ENCODE measurements at regions not wholly inside any gene's neighbourhood (a gene's known extent, or its start where the extent isn't known, plus 50 kb on each side); places are given as distances from the start of the nearest gene placed in this dataset.

DNA sequence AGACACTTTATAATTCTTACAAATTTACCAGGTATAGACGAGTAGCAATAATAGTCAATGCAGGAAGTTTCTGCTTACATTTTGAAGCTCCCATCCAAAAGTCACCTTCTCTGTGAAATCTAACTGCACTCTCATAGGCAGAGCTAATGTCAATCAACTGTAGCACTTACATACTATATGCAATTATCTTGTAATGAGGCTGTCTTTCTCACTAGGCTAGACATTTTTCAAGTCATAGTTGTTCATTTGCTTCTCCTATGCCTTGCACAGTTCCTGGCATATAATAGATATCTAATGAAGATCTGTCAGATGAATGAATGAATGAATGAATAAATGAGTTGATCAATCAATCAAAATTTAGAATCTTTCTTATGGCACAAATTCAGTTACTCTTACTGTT lies 273.0 kb upstream of the DAB1 start:
- peaks cover 10% of the 10 kb centered on the region for H3K27me3 Mint-ChIP-seq
- ATAC-seq (replicated peaks; ENCODE audit: extremely low read depth, poor library complexity, severe bottlenecking), result no peak
- H3K36me3 Mint-ChIP-seq (ENCODE audit: insufficient read depth), result peaks cover 2% of the 10 kb centered on the region
- peaks cover 15% of the 10 kb centered on the region for H3K9me3 Mint-ChIP-seq
- no peak overlapping the region for H3K4me3 Mint-ChIP-seq
- no peak overlapping the region for H3K27ac Mint-ChIP-seq (ENCODE audit: low read depth)
- no peaks in the 10 kb centered on the region for H3K4me1 Mint-ChIP-seq
- DNase-seq (ENCODE audit: low spot score in 2 of 2), result no peak

DNA sequence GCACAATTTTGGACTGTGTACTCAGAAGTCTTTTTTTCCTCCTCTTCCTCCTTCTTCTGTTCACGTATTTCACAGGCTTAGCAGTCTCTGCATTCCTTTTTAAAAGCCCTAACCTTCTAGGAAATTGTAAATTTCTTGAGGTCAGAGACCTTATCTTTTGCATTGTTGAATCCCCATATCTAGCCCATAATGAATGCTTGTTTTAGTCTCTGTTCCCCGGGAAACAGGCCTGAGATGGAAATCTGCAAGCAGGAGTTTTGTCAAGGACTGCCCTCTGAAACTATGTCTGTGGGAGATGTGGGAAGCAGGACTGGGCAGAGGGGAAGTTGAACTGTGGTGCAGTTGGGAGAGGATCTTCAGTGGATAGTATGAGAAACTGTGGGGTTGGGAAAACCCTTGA lies 272.2 kb upstream of the DAB1 start:
- Mint-ChIP-seq H3K27ac (ENCODE audit: low read depth) (no peak overlapping the region), H3K4me3 (no peak overlapping the region), H3K4me1 (no peaks in the 10 kb centered on the region), H3K27me3 (peaks cover 10% of the 10 kb centered on the region), H3K9me3 (peaks cover 15% of the 10 kb centered on the region), H3K36me3 (ENCODE audit: insufficient read depth) (peaks cover 2% of the 10 kb centered on the region)
- DNase-seq (ENCODE audit: low spot score in 2 of 2) (no peak), ATAC-seq (replicated peaks; ENCODE audit: extremely low read depth, poor library complexity, severe bottlenecking) (no peak)

- H3K4me1 Mint-ChIP-seq, result no peaks in the 10 kb centered on the region
- DNase-seq (ENCODE audit: low spot score in 2 of 2) (no peak), ATAC-seq (replicated peaks; ENCODE audit: extremely low read depth, poor library complexity, severe bottlenecking) (no peak)
- H3K27me3 Mint-ChIP-seq, result peaks cover 6% of the 10 kb centered on the region
- H3K9me3 Mint-ChIP-seq, result peaks cover 23% of the 10 kb centered on the region
- H3K36me3 Mint-ChIP-seq (ENCODE audit: insufficient read depth), result no peaks in the 10 kb centered on the region
- H3K27ac Mint-ChIP-seq (ENCODE audit: low read depth), result no peak overlapping the region
- no peak overlapping the region for H3K4me3 Mint-ChIP-seq
Measured at GRCh38 chr1:57686306-57686705, 262.4 kb upstream of the DAB1 start.

- Mint-ChIP-seq H3K4me3 (no peak overlapping the region), H3K36me3 (ENCODE audit: insufficient read depth) (no peaks in the 10 kb centered on the region), H3K4me1 (no peaks in the 10 kb centered on the region), H3K27me3 (peaks cover 6% of the 10 kb centered on the region), H3K27ac (ENCODE audit: low read depth) (no peak overlapping the region), H3K9me3 (peaks cover 14% of the 10 kb centered on the region)
- no peak for ATAC-seq (replicated peaks; ENCODE audit: extremely low read depth, poor library complexity, severe bottlenecking)
- DNase-seq (ENCODE audit: low spot score in 2 of 2), result no peak
Measured at GRCh38 chr1:57683037-57683942, 259.4 kb upstream of the DAB1 start.

- Mint-ChIP-seq H3K4me1 (no peaks in the 10 kb centered on the region), H3K9me3 (no peaks in the 10 kb centered on the region), H3K36me3 (ENCODE audit: insufficient read depth) (no peaks in the 10 kb centered on the region), H3K27me3 (peaks cover 8% of the 10 kb centered on the region), H3K4me3 (no peak overlapping the region), H3K27ac (ENCODE audit: low read depth) (no peak overlapping the region)
- no peak for DNase-seq (ENCODE audit: low spot score in 2 of 2)
- ATAC-seq (replicated peaks; ENCODE audit: extremely low read depth, poor library complexity, severe bottlenecking), result no peak
Measured at GRCh38 chr1:57678138-57678537, 254.3 kb upstream of the DAB1 start.

DNA sequence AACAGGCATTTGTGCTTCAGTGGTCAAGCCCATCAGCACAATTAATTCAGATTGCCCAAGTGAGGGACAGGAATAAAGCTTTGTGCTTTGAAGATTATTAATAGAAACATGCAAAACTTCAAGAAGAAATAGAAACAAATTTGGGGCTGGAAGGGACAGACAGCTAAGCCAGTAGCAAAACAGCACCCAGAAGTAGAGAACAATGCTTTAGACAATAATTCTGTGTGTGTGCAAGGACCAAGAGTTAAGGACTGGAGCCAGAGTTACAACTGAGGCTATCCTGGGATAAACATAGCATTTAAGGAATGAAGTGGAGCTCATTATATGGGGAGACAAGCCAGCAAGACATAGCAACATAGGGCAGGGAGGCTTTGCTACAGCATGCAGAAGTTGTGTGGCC lies 251.9 kb upstream of the DAB1 start:
- ATAC-seq (replicated peaks; ENCODE audit: extremely low read depth, poor library complexity, severe bottlenecking) (no peak), DNase-seq (ENCODE audit: low spot score in 2 of 2) (no peak)
- Mint-ChIP-seq H3K27ac (ENCODE audit: low read depth) (no peak overlapping the region), H3K36me3 (ENCODE audit: insufficient read depth) (no peaks in the 10 kb centered on the region), H3K9me3 (no peaks in the 10 kb centered on the region), H3K27me3 (peaks cover 8% of the 10 kb centered on the region), H3K4me3 (no peak overlapping the region), H3K4me1 (no peaks in the 10 kb centered on the region)

DNA sequence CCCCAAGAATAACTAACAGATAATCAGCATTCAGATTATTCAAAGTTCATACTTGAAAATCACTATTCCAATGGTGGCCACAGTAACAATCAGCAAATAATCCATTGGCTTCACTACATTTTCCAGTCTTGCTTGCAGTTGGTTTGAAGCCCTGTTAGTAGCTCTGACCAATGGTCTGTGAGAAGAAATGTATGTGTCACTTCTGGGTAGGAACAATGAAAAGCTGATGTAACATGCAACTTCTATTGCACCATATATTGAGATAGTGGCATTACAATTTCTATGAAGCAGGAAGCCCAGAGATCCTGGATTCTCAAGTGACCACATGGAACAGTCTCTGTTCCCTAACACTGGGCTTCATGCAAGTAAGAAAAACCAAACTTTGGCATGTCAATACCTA lies 250.9 kb upstream of the DAB1 start:
- DNase-seq (ENCODE audit: low spot score in 2 of 2) (no peak), ATAC-seq (replicated peaks; ENCODE audit: extremely low read depth, poor library complexity, severe bottlenecking) (no peak)
- Mint-ChIP-seq H3K27me3 (peaks cover 8% of the 10 kb centered on the region), H3K9me3 (no peaks in the 10 kb centered on the region), H3K4me3 (no peak overlapping the region), H3K27ac (ENCODE audit: low read depth) (no peak overlapping the region), H3K4me1 (no peaks in the 10 kb centered on the region), H3K36me3 (ENCODE audit: insufficient read depth) (no peaks in the 10 kb centered on the region)

GRCh38 chr1:57672346-57673140 lies 248.7 kb upstream of the DAB1 start:
- H3K4me1 Mint-ChIP-seq, result no peaks in the 10 kb centered on the region
- ATAC-seq (replicated peaks; ENCODE audit: extremely low read depth, poor library complexity, severe bottlenecking), result no peak
- no peaks in the 10 kb centered on the region for H3K9me3 Mint-ChIP-seq
- no peak for DNase-seq (ENCODE audit: low spot score in 2 of 2)
- peaks cover 2% of the 10 kb centered on the region for H3K36me3 Mint-ChIP-seq (ENCODE audit: insufficient read depth)
- H3K27me3 Mint-ChIP-seq, result peaks cover 8% of the 10 kb centered on the region
- H3K4me3 Mint-ChIP-seq, result no peak overlapping the region
- H3K27ac Mint-ChIP-seq (ENCODE audit: low read depth), result no peak overlapping the region

DNA sequence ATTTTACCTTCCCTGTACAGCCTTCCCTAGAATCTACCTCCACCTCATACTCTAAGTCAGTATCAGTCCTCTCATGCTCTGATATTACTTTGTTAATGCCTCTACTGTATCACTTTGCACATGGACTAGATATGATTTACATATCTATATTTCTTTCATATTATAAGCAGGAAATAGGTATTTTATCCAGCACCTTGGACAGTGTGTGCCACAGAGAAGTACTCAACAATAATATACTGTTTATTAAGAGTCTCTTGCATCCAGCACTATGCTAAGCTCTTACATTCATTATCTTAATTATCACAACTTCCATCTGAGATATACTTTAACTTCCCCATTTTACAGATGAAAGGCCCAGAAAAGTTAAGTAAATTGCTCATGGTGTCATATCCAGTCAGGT lies 247.9 kb upstream of the DAB1 start:
- Mint-ChIP-seq H3K4me3 (no peak overlapping the region), H3K9me3 (no peaks in the 10 kb centered on the region), H3K36me3 (ENCODE audit: insufficient read depth) (peaks cover 2% of the 10 kb centered on the region), H3K27me3 (peaks cover 3% of the 10 kb centered on the region), H3K4me1 (no peaks in the 10 kb centered on the region), H3K27ac (ENCODE audit: low read depth) (no peak overlapping the region)
- ATAC-seq (replicated peaks; ENCODE audit: extremely low read depth, poor library complexity, severe bottlenecking) (no peak), DNase-seq (ENCODE audit: low spot score in 2 of 2) (no peak)

- no peak overlapping the region for H3K4me3 Mint-ChIP-seq
- no peaks in the 10 kb centered on the region for H3K36me3 Mint-ChIP-seq (ENCODE audit: insufficient read depth)
- H3K27me3 Mint-ChIP-seq, result no peaks in the 10 kb centered on the region
- H3K27ac Mint-ChIP-seq (ENCODE audit: low read depth), result no peak overlapping the region
- no peak for DNase-seq (ENCODE audit: low spot score in 2 of 2)
- ATAC-seq (replicated peaks; ENCODE audit: extremely low read depth, poor library complexity, severe bottlenecking), result no peak
- no peaks in the 10 kb centered on the region for H3K4me1 Mint-ChIP-seq
- H3K9me3 Mint-ChIP-seq, result no peaks in the 10 kb centered on the region
Measured at GRCh38 chr1:57659804-57660203, 235.9 kb upstream of the DAB1 start.

- H3K36me3 Mint-ChIP-seq (ENCODE audit: insufficient read depth), result no peaks in the 10 kb centered on the region
- no peaks in the 10 kb centered on the region for H3K4me1 Mint-ChIP-seq
- H3K4me3 Mint-ChIP-seq, result no peak overlapping the region
- H3K27me3 Mint-ChIP-seq, result no peaks in the 10 kb centered on the region
- DNase-seq (ENCODE audit: low spot score in 2 of 2) (no peak), ATAC-seq (replicated peaks; ENCODE audit: extremely low read depth, poor library complexity, severe bottlenecking) (no peak)
- H3K9me3 Mint-ChIP-seq, result no peaks in the 10 kb centered on the region
- H3K27ac Mint-ChIP-seq (ENCODE audit: low read depth), result no peak overlapping the region
Measured at GRCh38 chr1:57655161-57655560, 231.3 kb upstream of the DAB1 start.

- H3K4me1 Mint-ChIP-seq, result no peaks in the 10 kb centered on the region
- no peak overlapping the region for H3K27ac Mint-ChIP-seq (ENCODE audit: low read depth)
- H3K36me3 Mint-ChIP-seq (ENCODE audit: insufficient read depth), result no peaks in the 10 kb centered on the region
- no peaks in the 10 kb centered on the region for H3K9me3 Mint-ChIP-seq
- ATAC-seq (replicated peaks; ENCODE audit: extremely low read depth, poor library complexity, severe bottlenecking), result no peak
- DNase-seq (ENCODE audit: low spot score in 2 of 2), result no peak
- no peak overlapping the region for H3K4me3 Mint-ChIP-seq
- no peaks in the 10 kb centered on the region for H3K27me3 Mint-ChIP-seq
Measured at GRCh38 chr1:57644667-57645066, 220.8 kb upstream of the DAB1 start.

- no peak for ATAC-seq (replicated peaks; ENCODE audit: extremely low read depth, poor library complexity, severe bottlenecking)
- Mint-ChIP-seq H3K4me3 (no peak overlapping the region), H3K4me1 (no peaks in the 10 kb centered on the region), H3K9me3 (no peaks in the 10 kb centered on the region), H3K27me3 (peaks cover 5% of the 10 kb centered on the region), H3K27ac (ENCODE audit: low read depth) (no peak overlapping the region), H3K36me3 (ENCODE audit: insufficient read depth) (no peaks in the 10 kb centered on the region)
- DNase-seq (ENCODE audit: low spot score in 2 of 2), result no peak
Measured at GRCh38 chr1:57638239-57638638, 214.4 kb upstream of the DAB1 start.

Data from central memory CD8-positive, alpha-beta T cell (primary cell).